HG03442 (cell line): ENCODE measurements at regions not wholly inside any gene's neighbourhood (a gene's known extent, or its start where the extent isn't known, plus 50 kb on each side); places are given as distances from the start of the nearest gene placed in this dataset.

ENCODE experiments used
- ATAC-seq: cut with Tn5 transposase; IDR thresholded peaks from one replicate; pipeline ENCODE4 v1.9.1; 2021; ENCODE audit warnings: mild to moderate bottlenecking, moderate library complexity; ENCODE audit not compliant: unreplicated experiment

- no peak for ATAC-seq
These were observed 649.8 kb downstream of the CETN3 start for GRCh38 chr5:89759802-89760201.

DNA sequence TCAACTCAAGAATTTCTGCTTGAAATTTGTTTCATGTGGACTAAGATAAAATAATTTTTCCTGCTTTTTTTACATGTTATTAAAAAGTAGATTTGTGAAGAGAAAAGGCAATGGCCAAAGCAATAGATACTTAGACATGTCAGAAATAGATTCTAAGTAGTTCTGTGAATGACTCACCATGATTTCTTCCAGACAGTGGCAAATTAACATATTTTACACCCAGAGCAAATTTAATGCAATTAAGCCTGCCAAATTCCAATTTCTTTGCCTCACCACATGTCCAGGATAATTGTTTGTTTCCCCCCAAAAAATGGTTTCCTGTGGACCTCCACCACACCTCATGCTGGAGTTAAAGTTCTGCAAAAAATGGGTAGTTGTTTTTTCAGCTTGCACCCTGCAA is 651.4 kb downstream of the CETN3 start:
- no peak for ATAC-seq

GRCh38 chr5:89756955-89757354 is 652.6 kb downstream of the CETN3 start:
- ATAC-seq = no peak

GRCh38 chr5:89755024-89755423 is 654.5 kb downstream of the CETN3 start:
- no peak for ATAC-seq

GRCh38 chr5:89735082-89735481 is 674.5 kb downstream of the CETN3 start:
- no peak for ATAC-seq

- no peak for ATAC-seq
These were observed 675.8 kb downstream of the CETN3 start for GRCh38 chr5:89733772-89734171.

GRCh38 chr5:89729623-89730301 is 679.8 kb downstream of the CETN3 start:
- peak; percentile 38 for ATAC-seq

- ATAC-seq = no peak
These were observed 680.8 kb downstream of the CETN3 start for GRCh38 chr5:89728750-89729149.

GRCh38 chr5:89728134-89728533 is 681.4 kb downstream of the CETN3 start:
- no peak for ATAC-seq

GRCh38 chr5:89724379-89725095 is 685.0 kb downstream of the CETN3 start:
- ATAC-seq = no peak

DNA sequence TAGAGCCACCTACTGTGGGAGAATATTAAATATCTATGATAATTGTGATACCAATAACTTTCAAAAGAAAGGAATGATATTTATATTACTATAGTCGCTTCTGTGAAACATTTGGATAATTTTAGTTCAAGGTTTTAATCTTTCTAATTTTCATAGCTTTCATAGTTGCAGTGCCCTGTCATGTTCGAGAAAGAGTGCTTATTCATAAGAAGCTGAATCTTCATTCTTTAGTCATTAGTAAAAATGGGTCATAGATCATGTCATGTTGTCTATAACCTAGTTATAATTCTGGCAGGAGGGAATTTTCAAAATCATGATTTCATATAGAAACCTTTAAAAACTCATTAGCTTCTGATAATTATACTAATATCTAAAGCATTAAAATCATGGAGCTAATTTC is 685.6 kb downstream of the CETN3 start:
- no peak for ATAC-seq

- ATAC-seq = no peak
These were observed 687.0 kb downstream of the CETN3 start for GRCh38 chr5:89722538-89722937.

- no peak for ATAC-seq
These were observed 687.6 kb downstream of the CETN3 start for GRCh38 chr5:89721931-89722330.

- ATAC-seq = no peak
These were observed 688.2 kb downstream of the CETN3 start for GRCh38 chr5:89721353-89721752.

GRCh38 chr5:89712134-89712700 is 697.3 kb downstream of the CETN3 start:
- ATAC-seq = no peak

GRCh38 chr5:89711526-89711925 is 698.0 kb downstream of the CETN3 start:
- no peak for ATAC-seq

DNA sequence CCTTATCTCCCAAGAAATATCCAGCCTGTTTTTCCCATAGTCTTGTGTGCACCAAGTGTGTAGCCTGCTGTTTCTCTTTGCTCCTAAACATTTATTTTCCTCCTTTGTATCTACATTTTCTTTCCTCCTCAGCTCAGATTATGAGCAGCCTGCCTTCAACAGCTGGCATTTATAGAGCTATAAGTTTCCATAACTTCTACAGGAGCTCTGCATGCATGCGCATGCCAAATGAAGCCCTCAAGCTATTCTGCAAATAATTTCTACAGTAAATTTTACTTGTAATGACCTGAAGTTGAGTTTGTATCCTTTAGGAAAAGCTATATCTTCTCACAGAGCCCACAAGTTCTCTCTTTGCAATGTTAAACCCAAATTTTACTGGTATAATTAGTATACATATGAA is 699.5 kb downstream of the CETN3 start:
- no peak for ATAC-seq

GRCh38 chr5:89707891-89708290 is 701.7 kb downstream of the CETN3 start:
- no peak for ATAC-seq

- ATAC-seq = no peak
These were observed 702.8 kb downstream of the CETN3 start for GRCh38 chr5:89706731-89707130.

- ATAC-seq = no peak
These were observed 705.7 kb downstream of the CETN3 start for GRCh38 chr5:89703817-89704216.

GRCh38 chr5:89698028-89698427 is 711.5 kb downstream of the CETN3 start:
- no peak for ATAC-seq

DNA sequence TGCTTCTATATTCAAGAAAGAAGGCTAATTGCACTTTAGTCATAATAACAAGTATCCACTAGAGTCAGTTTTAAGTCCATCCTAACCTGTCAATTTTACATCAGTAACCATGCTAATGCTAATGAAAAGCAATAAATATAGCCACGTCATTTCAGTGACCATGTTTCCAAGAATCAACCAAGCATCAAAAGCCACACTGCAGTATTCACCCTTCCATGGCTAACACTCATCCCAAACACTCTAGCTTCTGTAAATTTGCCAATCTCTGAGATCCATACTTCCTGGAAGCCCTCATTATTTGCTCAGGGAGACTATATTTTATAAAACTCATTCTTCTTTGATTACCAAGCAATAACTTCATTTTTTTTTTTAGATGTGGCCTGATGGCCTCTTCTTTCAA is 712.0 kb downstream of the CETN3 start:
- ATAC-seq = no peak
